ENCODE measurements at regions not wholly inside any gene's neighbourhood (a gene's known extent, or its start where the extent isn't known, plus 50 kb on each side); places are given as distances from the start of the nearest gene placed in this dataset.
A peak's percentile ranks its signal among the peaks of the same experiment; 100 is the strongest.

DNA sequence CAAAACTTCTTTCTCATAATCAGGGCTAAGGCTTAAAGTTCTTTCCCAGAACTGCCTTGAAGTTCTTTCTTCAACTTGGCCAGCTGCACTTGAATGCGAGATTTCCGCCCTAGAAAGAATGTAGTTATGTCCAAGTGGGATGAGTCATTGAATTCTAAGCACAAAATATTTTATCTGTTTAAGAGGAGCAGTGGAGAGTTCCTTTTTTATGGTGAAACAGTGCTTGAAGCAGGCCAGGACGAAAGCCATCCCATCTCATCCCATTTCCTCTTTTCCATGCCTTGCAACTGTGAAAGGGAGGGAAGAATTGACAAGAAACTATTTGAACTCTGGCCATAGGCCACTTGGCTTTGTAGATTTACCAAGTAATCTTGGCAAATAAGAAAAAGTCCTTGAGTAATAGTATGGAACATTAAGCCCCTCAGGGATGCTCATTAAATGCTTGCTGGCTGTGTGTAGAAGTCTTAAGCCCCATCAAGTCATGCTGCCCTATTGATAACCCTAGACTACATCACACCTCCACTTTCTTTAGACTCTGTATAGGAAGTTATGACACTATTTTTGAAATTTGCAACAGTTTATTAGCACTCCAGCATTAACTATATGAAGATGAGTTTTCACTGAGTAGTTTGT lies 174.5 kb downstream of the KCTD12 start:
- no peak overlapping the region for H3K4me3 ChIP-seq
- no peaks in the 10 kb centered on the region for H3K9me3 ChIP-seq
- TF ChIP-seq POLR2A (IDR thresholded peaks at IDR 0.05), result no peak
- no peak for TF ChIP-seq CTCF (IDR thresholded peaks at IDR 0.05)
- DNase-seq, result no peak
- H3K27me3 ChIP-seq, result no peaks in the 10 kb centered on the region
- peak overlapping the region in 2 of 4 donors; percentile 12 to 39 for H3K27ac ChIP-seq
- H3K36me3 ChIP-seq, result no peaks in the 10 kb centered on the region
- peaks cover 0 to 7% (median 0%) of the 10 kb centered on the region in 4 donors for H3K4me1 ChIP-seq

GRCh38 chr13:76709851-76710250 lies 176.4 kb downstream of the KCTD12 start:
- Histone ChIP-seq H3K4me1 (peaks cover 0 to 7% (median 0%) of the 10 kb centered on the region in 4 donors), H3K4me3 (no peak overlapping the region), H3K27me3 (no peaks in the 10 kb centered on the region), H3K27ac (no peak overlapping the region), H3K36me3 (no peaks in the 10 kb centered on the region), H3K9me3 (no peaks in the 10 kb centered on the region)
- TF ChIP-seq CTCF (IDR thresholded peaks at IDR 0.05) (no peak), POLR2A (IDR thresholded peaks at IDR 0.05) (no peak)
- DNase-seq, result no peak

GRCh38 chr13:76708138-76708688 lies 178.0 kb downstream of the KCTD12 start:
- Histone ChIP-seq H3K27me3 (no peaks in the 10 kb centered on the region), H3K9me3 (no peaks in the 10 kb centered on the region), H3K36me3 (no peaks in the 10 kb centered on the region), H3K4me1 (peaks cover 0 to 7% (median 0%) of the 10 kb centered on the region in 4 donors), H3K27ac (no peak overlapping the region), H3K4me3 (no peak overlapping the region)
- TF ChIP-seq POLR2A (IDR thresholded peaks at IDR 0.05), result no peak
- TF ChIP-seq CTCF (IDR thresholded peaks at IDR 0.05), result no peak
- DNase-seq, result no peak

DNA sequence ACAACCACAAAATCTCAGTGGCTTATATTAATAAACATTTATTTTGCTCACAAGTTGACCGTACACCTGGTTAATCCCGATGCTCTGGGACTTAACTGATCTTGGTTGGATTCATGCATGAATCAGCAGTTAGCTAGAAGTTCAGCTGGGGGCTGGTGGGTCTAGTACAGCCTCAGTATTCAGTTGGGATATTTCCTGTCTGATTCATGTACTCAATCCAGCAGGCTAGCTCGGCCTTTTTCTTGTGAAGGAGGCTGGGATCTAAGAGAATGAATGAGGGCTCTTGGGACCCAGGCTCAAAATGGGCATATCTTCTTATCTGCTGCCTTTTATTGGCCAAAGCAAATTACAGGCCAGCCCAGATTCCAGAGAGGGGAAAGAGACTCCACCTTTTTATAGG lies 178.8 kb downstream of the KCTD12 start:
- Histone ChIP-seq H3K4me1 (peaks cover 0 to 6% (median 0%) of the 10 kb centered on the region in 4 donors), H3K36me3 (no peaks in the 10 kb centered on the region), H3K4me3 (no peak overlapping the region), H3K9me3 (no peaks in the 10 kb centered on the region), H3K27ac (no peak overlapping the region), H3K27me3 (no peaks in the 10 kb centered on the region)
- DNase-seq, result no peak
- TF ChIP-seq CTCF (IDR thresholded peaks at IDR 0.05) (no peak), POLR2A (IDR thresholded peaks at IDR 0.05) (no peak)

DNA sequence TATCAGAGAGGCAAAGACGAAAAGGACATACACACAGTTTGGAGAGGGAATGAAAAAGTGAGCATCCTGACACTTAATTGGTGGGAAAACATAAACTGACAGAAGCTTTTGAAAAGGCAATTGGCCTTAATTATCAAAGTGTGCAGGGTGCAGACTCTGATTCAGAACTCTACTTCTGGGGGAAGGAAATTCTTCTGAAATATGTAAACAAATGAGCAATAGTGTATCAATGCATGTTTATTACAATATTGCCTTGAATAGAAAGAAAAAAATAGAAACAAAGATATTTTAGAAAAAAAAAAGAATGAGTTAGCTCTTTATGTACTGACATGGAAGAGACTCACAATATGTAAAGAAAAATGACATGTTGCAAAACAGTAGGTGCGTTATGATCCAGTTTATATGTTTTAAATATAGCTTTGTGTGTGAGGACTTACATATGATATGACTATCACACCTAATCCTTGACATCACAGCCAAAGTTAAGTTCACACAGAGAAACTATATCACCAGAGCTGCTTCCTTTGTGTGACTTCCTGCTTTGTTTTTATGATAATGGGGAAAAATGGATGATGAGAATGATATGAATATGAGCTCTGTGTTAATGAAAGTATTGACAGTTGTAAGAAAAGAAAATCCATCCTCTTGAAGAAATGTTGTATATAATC lies 182.4 kb downstream of the KCTD12 start:
- no peaks in the 10 kb centered on the region for H3K27me3 ChIP-seq
- no peaks in the 10 kb centered on the region for H3K4me1 ChIP-seq
- TF ChIP-seq CTCF (IDR thresholded peaks at IDR 0.05) (no peak), POLR2A (IDR thresholded peaks at IDR 0.05) (no peak)
- DNase-seq, result no peak
- no peak overlapping the region for H3K4me3 ChIP-seq
- H3K36me3 ChIP-seq, result no peaks in the 10 kb centered on the region
- no peak overlapping the region for H3K27ac ChIP-seq
- H3K9me3 ChIP-seq, result no peaks in the 10 kb centered on the region

Measured in Peyer's patch (tissue), 4 donors.